ENCODE measurements at regions not wholly inside any gene's neighbourhood (a gene's known extent, or its start where the extent isn't known, plus 50 kb on each side); places are given as distances from the start of the nearest gene placed in this dataset.

DNA sequence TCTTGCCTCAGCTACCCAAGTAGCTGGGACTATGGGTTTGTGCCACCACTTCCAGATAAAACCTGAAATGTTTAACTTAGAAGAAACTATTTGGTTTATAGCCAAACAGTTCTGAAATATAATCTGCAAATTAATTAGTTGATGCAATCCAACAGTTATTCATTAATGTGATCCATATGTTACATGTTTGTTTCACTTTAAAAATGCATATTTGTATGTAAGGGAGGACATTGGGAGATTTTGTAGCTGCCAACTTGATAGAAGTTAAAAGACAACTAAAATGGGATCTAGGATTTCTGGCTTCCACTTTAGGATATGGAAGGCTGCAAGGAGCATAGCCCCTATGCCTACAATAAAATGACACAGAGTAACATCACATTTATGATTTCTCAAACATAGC is 532.5 kb upstream of the SLC10A2 start:
- H3K9ac ChIP-seq (ENCODE audit: low read length in 5 of 5): no peak overlapping the region
- no peak overlapping the region for H3K27ac ChIP-seq (ENCODE audit: low read depth, low read length)
- no peaks in the 10 kb centered on the region for H3K27me3 ChIP-seq (ENCODE audit: control insufficient read depth in 5 of 5, insufficient read depth in 4 of 5, low read length in 5 of 5)
- H3K4me3 ChIP-seq (ENCODE audit: low read depth in 1 of 5, low read length in 5 of 5): no peak overlapping the region
- no peaks in the 10 kb centered on the region for H3K36me3 ChIP-seq (ENCODE audit: control insufficient read depth in 5 of 5, insufficient read depth in 5 of 5, low read length in 5 of 5)
- no peaks in the 10 kb centered on the region for H3K4me1 ChIP-seq (ENCODE audit: control insufficient read depth in 5 of 5, insufficient read depth in 5 of 5, low read length in 5 of 5)
- no peaks in the 10 kb centered on the region for H3K9me3 ChIP-seq (ENCODE audit: control insufficient read depth in 5 of 5, low read length in 5 of 5)

DNA sequence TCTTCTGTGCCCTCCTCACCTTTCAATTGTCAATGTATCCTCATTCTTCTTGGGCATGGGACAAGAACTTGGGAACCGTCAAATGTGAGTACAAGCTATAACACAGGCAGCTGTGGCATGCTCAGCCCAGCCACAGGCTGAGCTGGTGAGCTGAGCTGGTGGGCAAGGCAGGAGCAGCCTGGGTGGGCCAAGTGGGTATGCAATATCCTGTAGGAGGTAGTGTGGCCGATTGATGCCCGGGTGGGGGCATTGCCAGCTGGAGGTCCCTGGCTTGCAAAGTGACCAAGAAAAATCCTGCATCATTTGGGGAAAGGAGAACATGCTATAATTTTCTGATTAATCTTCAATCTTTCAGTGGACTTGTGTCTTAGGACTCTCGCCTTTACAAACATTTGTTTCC is 507.2 kb upstream of the SLC10A2 start:
- Histone ChIP-seq H3K36me3 (ENCODE audit: control insufficient read depth in 5 of 5, insufficient read depth in 5 of 5, low read length in 5 of 5) (no peaks in the 10 kb centered on the region), H3K9ac (ENCODE audit: low read length in 5 of 5) (no peak overlapping the region), H3K27ac (ENCODE audit: low read depth, low read length) (no peak overlapping the region), H3K27me3 (ENCODE audit: control insufficient read depth in 5 of 5, insufficient read depth in 4 of 5, low read length in 5 of 5) (no peaks in the 10 kb centered on the region), H3K9me3 (ENCODE audit: control insufficient read depth in 5 of 5, low read length in 5 of 5) (peaks cover 0 to 14% (median 11%) of the 10 kb centered on the region in 5 donors), H3K4me1 (ENCODE audit: control insufficient read depth in 5 of 5, insufficient read depth in 5 of 5, low read length in 5 of 5) (no peaks in the 10 kb centered on the region), H3K4me3 (ENCODE audit: low read depth in 1 of 5, low read length in 5 of 5) (no peak overlapping the region)

- no peaks in the 10 kb centered on the region for H3K4me1 ChIP-seq (ENCODE audit: control insufficient read depth in 5 of 5, insufficient read depth in 5 of 5, low read length in 5 of 5)
These were observed 502.1 kb upstream of the SLC10A2 start for GRCh38 chr13:103568314-103568713.

GRCh38 chr13:103557878-103558277 is 491.7 kb upstream of the SLC10A2 start:
- Histone ChIP-seq H3K36me3 (ENCODE audit: control insufficient read depth in 5 of 5, insufficient read depth in 5 of 5, low read length in 5 of 5) (no peaks in the 10 kb centered on the region), H3K4me1 (ENCODE audit: control insufficient read depth in 5 of 5, insufficient read depth in 5 of 5, low read length in 5 of 5) (no peaks in the 10 kb centered on the region), H3K4me3 (ENCODE audit: low read depth in 1 of 5, low read length in 5 of 5) (no peak overlapping the region), H3K9me3 (ENCODE audit: control insufficient read depth in 5 of 5, low read length in 5 of 5) (peaks cover 0 to 5% (median 3%) of the 10 kb centered on the region in 5 donors), H3K9ac (ENCODE audit: low read length in 5 of 5) (no peak overlapping the region), H3K27me3 (ENCODE audit: control insufficient read depth in 5 of 5, insufficient read depth in 4 of 5, low read length in 5 of 5) (no peaks in the 10 kb centered on the region), H3K27ac (ENCODE audit: low read depth, low read length) (no peak overlapping the region)

More at GRCh38 chr13:103568314-103568713, 502.1 kb upstream of the SLC10A2 start:
- Histone ChIP-seq H3K36me3 (ENCODE audit: control insufficient read depth in 5 of 5, insufficient read depth in 5 of 5, low read length in 5 of 5) (no peaks in the 10 kb centered on the region), H3K27ac (ENCODE audit: low read depth, low read length) (no peak overlapping the region), H3K4me3 (ENCODE audit: low read depth in 1 of 5, low read length in 5 of 5) (no peak overlapping the region), H3K27me3 (ENCODE audit: control insufficient read depth in 5 of 5, insufficient read depth in 4 of 5, low read length in 5 of 5) (no peaks in the 10 kb centered on the region), H3K9me3 (ENCODE audit: control insufficient read depth in 5 of 5, low read length in 5 of 5) (peaks cover 0 to 5% (median 3%) of the 10 kb centered on the region in 5 donors), H3K9ac (ENCODE audit: low read length in 5 of 5) (no peak overlapping the region)

GRCh38 chr13:103556681-103557080 is 490.5 kb upstream of the SLC10A2 start:
- no peak overlapping the region for H3K27ac ChIP-seq (ENCODE audit: low read depth, low read length)
- H3K4me1 ChIP-seq (ENCODE audit: control insufficient read depth in 5 of 5, insufficient read depth in 5 of 5, low read length in 5 of 5): no peaks in the 10 kb centered on the region
- no peaks in the 10 kb centered on the region for H3K27me3 ChIP-seq (ENCODE audit: control insufficient read depth in 5 of 5, insufficient read depth in 4 of 5, low read length in 5 of 5)
- no peaks in the 10 kb centered on the region for H3K36me3 ChIP-seq (ENCODE audit: control insufficient read depth in 5 of 5, insufficient read depth in 5 of 5, low read length in 5 of 5)
- no peak overlapping the region for H3K4me3 ChIP-seq (ENCODE audit: low read depth in 1 of 5, low read length in 5 of 5)
- H3K9me3 ChIP-seq (ENCODE audit: control insufficient read depth in 5 of 5, low read length in 5 of 5): no peaks in the 10 kb centered on the region
- no peak overlapping the region for H3K9ac ChIP-seq (ENCODE audit: low read length in 5 of 5)

GRCh38 chr13:103547914-103548313 is 481.7 kb upstream of the SLC10A2 start:
- Histone ChIP-seq H3K4me3 (ENCODE audit: low read depth in 1 of 5, low read length in 5 of 5) (no peak overlapping the region), H3K27ac (ENCODE audit: low read depth, low read length) (no peak overlapping the region), H3K36me3 (ENCODE audit: control insufficient read depth in 5 of 5, insufficient read depth in 5 of 5, low read length in 5 of 5) (no peaks in the 10 kb centered on the region), H3K27me3 (ENCODE audit: control insufficient read depth in 5 of 5, insufficient read depth in 4 of 5, low read length in 5 of 5) (no peaks in the 10 kb centered on the region), H3K9me3 (ENCODE audit: control insufficient read depth in 5 of 5, low read length in 5 of 5) (peaks cover 0 to 19% (median 13%) of the 10 kb centered on the region in 5 donors), H3K4me1 (ENCODE audit: control insufficient read depth in 5 of 5, insufficient read depth in 5 of 5, low read length in 5 of 5) (no peaks in the 10 kb centered on the region), H3K9ac (ENCODE audit: low read length in 5 of 5) (no peak overlapping the region)

DNA sequence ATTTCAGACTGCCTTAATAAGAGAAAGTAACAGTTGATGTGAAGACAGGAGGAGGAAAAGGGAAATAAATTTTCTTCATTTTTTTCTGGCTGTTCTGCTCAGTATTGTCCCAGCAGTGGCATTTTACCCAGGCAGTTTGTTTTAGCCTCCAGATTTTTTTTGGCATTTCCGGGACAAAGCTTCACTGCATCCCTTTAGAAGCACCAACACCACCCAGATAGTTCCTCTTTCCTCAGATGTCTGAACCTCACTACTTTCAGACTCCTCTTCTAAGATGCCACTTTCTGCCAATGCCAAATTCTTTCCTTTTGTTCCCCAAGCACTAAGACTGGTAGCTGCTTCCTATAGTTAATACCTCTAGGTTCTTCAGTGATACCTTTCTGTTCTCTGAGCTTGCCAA is 480.1 kb upstream of the SLC10A2 start:
- Histone ChIP-seq H3K9me3 (ENCODE audit: control insufficient read depth in 5 of 5, low read length in 5 of 5) (peaks cover 2 to 19% (median 13%) of the 10 kb centered on the region in 5 donors), H3K4me3 (ENCODE audit: low read depth in 1 of 5, low read length in 5 of 5) (no peak overlapping the region), H3K36me3 (ENCODE audit: control insufficient read depth in 5 of 5, insufficient read depth in 5 of 5, low read length in 5 of 5) (no peaks in the 10 kb centered on the region), H3K9ac (ENCODE audit: low read length in 5 of 5) (no peak overlapping the region), H3K27ac (ENCODE audit: low read depth, low read length) (no peak overlapping the region), H3K27me3 (ENCODE audit: control insufficient read depth in 5 of 5, insufficient read depth in 4 of 5, low read length in 5 of 5) (no peaks in the 10 kb centered on the region), H3K4me1 (ENCODE audit: control insufficient read depth in 5 of 5, insufficient read depth in 5 of 5, low read length in 5 of 5) (no peaks in the 10 kb centered on the region)

- H3K4me3 ChIP-seq (ENCODE audit: low read depth in 1 of 5, low read length in 5 of 5): no peak overlapping the region
- H3K9me3 ChIP-seq (ENCODE audit: control insufficient read depth in 5 of 5, low read length in 5 of 5): peaks cover 2 to 18% (median 12%) of the 10 kb centered on the region in 5 donors
- H3K4me1 ChIP-seq (ENCODE audit: control insufficient read depth in 5 of 5, insufficient read depth in 5 of 5, low read length in 5 of 5): no peaks in the 10 kb centered on the region
- no peaks in the 10 kb centered on the region for H3K36me3 ChIP-seq (ENCODE audit: control insufficient read depth in 5 of 5, insufficient read depth in 5 of 5, low read length in 5 of 5)
- H3K27ac ChIP-seq (ENCODE audit: low read depth, low read length): no peak overlapping the region
- H3K9ac ChIP-seq (ENCODE audit: low read length in 5 of 5): no peak overlapping the region
- no peaks in the 10 kb centered on the region for H3K27me3 ChIP-seq (ENCODE audit: control insufficient read depth in 5 of 5, insufficient read depth in 4 of 5, low read length in 5 of 5)
These were observed 476.4 kb upstream of the SLC10A2 start for GRCh38 chr13:103542648-103543047.

GRCh38 chr13:103540382-103540765 is 474.2 kb upstream of the SLC10A2 start:
- Histone ChIP-seq H3K27me3 (ENCODE audit: control insufficient read depth in 5 of 5, insufficient read depth in 4 of 5, low read length in 5 of 5) (no peaks in the 10 kb centered on the region), H3K9ac (ENCODE audit: low read length in 5 of 5) (no peak overlapping the region), H3K27ac (ENCODE audit: low read depth, low read length) (no peak overlapping the region), H3K9me3 (ENCODE audit: control insufficient read depth in 5 of 5, low read length in 5 of 5) (peaks cover 2 to 15% (median 10%) of the 10 kb centered on the region in 5 donors), H3K4me3 (ENCODE audit: low read depth in 1 of 5, low read length in 5 of 5) (no peak overlapping the region), H3K4me1 (ENCODE audit: control insufficient read depth in 5 of 5, insufficient read depth in 5 of 5, low read length in 5 of 5) (peaks cover 0 to 4% (median 0%) of the 10 kb centered on the region in 5 donors), H3K36me3 (ENCODE audit: control insufficient read depth in 5 of 5, insufficient read depth in 5 of 5, low read length in 5 of 5) (no peaks in the 10 kb centered on the region)

DNA sequence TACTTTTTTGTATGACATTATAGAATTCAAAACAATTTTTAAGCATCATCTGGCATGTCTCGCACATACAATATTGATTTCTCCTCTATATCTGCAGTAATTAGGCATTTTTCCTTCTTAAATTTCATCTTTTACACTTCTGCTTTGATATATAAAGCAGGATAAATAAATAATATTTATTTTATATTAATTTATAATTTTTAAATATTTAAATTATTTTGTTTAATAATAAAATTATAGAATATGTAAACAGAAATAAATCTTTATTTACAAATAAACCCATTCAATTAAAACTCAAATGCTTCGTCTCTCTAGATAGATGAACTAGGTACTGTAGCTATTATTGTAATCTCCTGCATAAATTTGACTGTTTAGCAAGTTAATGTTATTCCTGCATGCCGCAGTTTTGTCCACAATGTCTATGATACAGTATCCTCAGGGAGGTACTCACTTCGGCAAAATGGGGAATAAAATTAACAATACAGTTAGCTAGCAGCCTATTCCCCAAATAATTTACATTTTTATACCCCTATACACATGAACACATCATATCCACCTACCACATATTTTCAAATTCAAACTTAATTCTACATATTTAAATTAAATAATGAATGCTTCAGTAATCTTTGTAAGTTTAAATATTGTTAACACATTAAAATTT is 473.6 kb upstream of the SLC10A2 start:
- Histone ChIP-seq H3K27me3 (ENCODE audit: control insufficient read depth in 5 of 5, insufficient read depth in 4 of 5, low read length in 5 of 5) (no peaks in the 10 kb centered on the region), H3K9me3 (ENCODE audit: control insufficient read depth in 5 of 5, low read length in 5 of 5) (peaks cover 0 to 14% (median 9%) of the 10 kb centered on the region in 5 donors), H3K27ac (ENCODE audit: low read depth, low read length) (no peak overlapping the region), H3K9ac (ENCODE audit: low read length in 5 of 5) (no peak overlapping the region), H3K4me1 (ENCODE audit: control insufficient read depth in 5 of 5, insufficient read depth in 5 of 5, low read length in 5 of 5) (peaks cover 0 to 4% (median 0%) of the 10 kb centered on the region in 5 donors), H3K4me3 (ENCODE audit: low read depth in 1 of 5, low read length in 5 of 5) (no peak overlapping the region), H3K36me3 (ENCODE audit: control insufficient read depth in 5 of 5, insufficient read depth in 5 of 5, low read length in 5 of 5) (no peaks in the 10 kb centered on the region)

All from subcutaneous abdominal adipose tissue (tissue), 5 donors.